Neural cell (in vitro differentiated cells): ENCODE measurements at regions not wholly inside any gene's neighbourhood (a gene's known extent, or its start where the extent isn't known, plus 50 kb on each side); places are given as distances from the start of the nearest gene placed in this dataset.

ENCODE experiments used
- EZH2 ChIP-seq: fragments of 200-600, 300-800 bp; shearing (Covaris generic), sonication (generic); IDR thresholded peaks from 2 replicates; pipeline ENCODE4 v1.6.1; 2014; ENCODE audit warnings: antibody characterized with exemption, low read length, borderline replicate concordance, mild to moderate bottlenecking; ENCODE audit not compliant: insufficient read depth, poor library complexity, severe bottlenecking
- MXI1 ChIP-seq: fragments of 450-650 bp; conservative IDR thresholded peaks from 2 replicates; pipeline ENCODE4 v1.6.1; 2014; ENCODE audit warnings: antibody characterized with exemption, mild to moderate bottlenecking; ENCODE audit not compliant: poor library complexity, severe bottlenecking

- TF ChIP-seq EZH2, result no peak
- no peak for TF ChIP-seq MXI1
These were observed 579.4 kb downstream of the TAF11L14 start for GRCh38 chr5:18213666-18214065.
